ENCODE measurements at regions not wholly inside any gene's neighbourhood (a gene's known extent, or its start where the extent isn't known, plus 50 kb on each side); places are given as distances from the start of the nearest gene placed in this dataset.
"Not testable (repeated sequence)": the region's sequence is repeated elsewhere in the genome, so short reads cannot be mapped to it uniquely, and the experiment has no call there.

DNA sequence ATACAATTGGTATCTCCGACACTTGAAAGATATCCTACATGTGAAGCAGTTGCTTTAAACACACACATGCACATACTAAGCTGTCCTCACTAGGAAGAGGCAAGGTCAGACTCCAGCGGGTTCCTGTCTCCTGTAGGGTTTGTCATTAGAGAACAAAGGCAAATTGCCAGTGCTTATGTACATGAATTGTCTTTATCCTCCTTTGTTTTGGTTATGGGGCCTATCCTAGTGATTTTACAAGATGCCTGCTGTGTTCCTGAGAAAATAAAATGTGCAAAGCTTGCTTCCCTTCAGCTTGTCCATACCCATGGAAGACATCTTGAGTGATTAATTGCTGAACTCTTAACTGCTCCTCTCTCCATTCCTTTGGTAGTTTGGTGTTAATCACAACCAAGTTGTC is 86.7 kb upstream of the SLC39A10 start:
- no peak overlapping the region for H3K4me2 ChIP-seq
- TF ChIP-seq HEYL (CRISPR knock-in tag; IDR thresholded peaks at IDR 0.05) (no peak), CEBPB (IDR thresholded peaks at IDR 0.05) (no peak), FOSB (CRISPR knock-in tag; IDR thresholded peaks at IDR 0.05) (no peak), MYC (IDR thresholded peaks at IDR 0.05; ENCODE audit: borderline replicate concordance, low read length) (no peak), POLR2A (IDR thresholded peaks at IDR 0.05; ENCODE audit: low read length) (no peak), ZNF302 (CRISPR knock-in tag; IDR thresholded peaks at IDR 0.05) (no peak), FOSL2 (IDR thresholded peaks at IDR 0.05) (no peak), FOSL2 (CRISPR knock-in tag; IDR thresholded peaks at IDR 0.05) (no peak), RCOR1 (IDR thresholded peaks at IDR 0.05; ENCODE audit: low read depth, low read length) (no peak), MAFK (IDR thresholded peaks at IDR 0.05; ENCODE audit: partially characterized antibody) (no peak), HDAC2 (IDR thresholded peaks at IDR 0.05) (no peak), PHF8 (IDR thresholded peaks at IDR 0.05; ENCODE audit: borderline replicate concordance, low read depth) (no peak), NFE2L2 (conservative IDR thresholded peaks at IDR 0.05; ENCODE audit: low read length) (no peak), KDM5A (IDR thresholded peaks at IDR 0.05) (no peak)
- TF ChIP-seq, protein P1, sequence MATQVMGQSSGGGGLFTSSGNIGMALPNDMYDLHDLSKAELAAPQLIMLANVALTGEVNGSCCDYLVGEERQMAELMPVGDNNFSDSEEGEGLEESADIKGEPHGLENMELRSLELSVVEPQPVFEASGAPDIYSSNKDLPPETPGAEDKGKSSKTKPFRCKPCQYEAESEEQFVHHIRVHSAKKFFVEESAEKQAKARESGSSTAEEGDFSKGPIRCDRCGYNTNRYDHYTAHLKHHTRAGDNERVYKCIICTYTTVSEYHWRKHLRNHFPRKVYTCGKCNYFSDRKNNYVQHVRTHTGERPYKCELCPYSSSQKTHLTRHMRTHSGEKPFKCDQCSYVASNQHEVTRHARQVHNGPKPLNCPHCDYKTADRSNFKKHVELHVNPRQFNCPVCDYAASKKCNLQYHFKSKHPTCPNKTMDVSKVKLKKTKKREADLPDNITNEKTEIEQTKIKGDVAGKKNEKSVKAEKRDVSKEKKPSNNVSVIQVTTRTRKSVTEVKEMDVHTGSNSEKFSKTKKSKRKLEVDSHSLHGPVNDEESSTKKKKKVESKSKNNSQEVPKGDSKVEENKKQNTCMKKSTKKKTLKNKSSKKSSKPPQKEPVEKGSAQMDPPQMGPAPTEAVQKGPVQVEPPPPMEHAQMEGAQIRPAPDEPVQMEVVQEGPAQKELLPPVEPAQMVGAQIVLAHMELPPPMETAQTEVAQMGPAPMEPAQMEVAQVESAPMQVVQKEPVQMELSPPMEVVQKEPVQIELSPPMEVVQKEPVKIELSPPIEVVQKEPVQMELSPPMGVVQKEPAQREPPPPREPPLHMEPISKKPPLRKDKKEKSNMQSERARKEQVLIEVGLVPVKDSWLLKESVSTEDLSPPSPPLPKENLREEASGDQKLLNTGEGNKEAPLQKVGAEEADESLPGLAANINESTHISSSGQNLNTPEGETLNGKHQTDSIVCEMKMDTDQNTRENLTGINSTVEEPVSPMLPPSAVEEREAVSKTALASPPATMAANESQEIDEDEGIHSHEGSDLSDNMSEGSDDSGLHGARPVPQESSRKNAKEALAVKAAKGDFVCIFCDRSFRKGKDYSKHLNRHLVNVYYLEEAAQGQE (IDR thresholded peaks at IDR 0.05) = no peak
- ATAC-seq (no peak), FAIRE-seq (no peak), DNase-seq (ENCODE audit: low read depth in 1 of 2, low spot score in 1 of 2) (no peak)
- POLR2A ChIA-PET = interaction anchor here (1.2 kb wide), 1 partner anchor 87 kb away, joined by 4 read pairs; the partner anchor contains the start of gene SLC39A10
- H3K27ac ChIP-seq = peak overlapping the region in 1 of 2 experiments; percentile 56; a peak in 3 of 6 replicates
- H3K4me3 ChIP-seq = no peak overlapping the region
- CTCF ChIA-PET = interaction anchor here (1.0 kb wide), 1 partner anchor 50 kb away, joined by 3 read pairs; no protein-coding TSS in a partner anchor
- H3K4me1 ChIP-seq = peaks cover 31% of the 10 kb centered on the region
- H3K9me3 ChIP-seq = no peaks in the 10 kb centered on the region
- 83% methylated on average over 2 of the region's 2 CpGs for WGBS (ENCODE audit: missing lambda C conversion rate)

DNA sequence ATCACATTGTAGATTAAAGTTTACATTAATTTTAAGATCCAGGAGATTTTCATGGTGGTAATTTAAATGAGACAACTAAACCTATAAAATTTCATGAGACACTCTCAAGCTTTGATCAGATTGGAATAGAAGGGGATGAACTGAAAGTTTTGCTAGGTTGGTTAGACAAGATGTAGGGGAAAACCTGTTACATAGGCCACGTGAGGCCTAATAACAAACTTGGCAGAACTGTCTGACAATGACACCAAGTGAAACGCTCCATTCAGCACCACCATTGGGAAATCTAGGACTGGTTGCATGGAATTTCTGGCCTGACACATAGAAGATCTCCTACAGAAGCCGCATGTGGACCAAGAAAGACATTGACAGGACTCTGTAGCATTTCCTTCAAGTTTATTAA is 87.8 kb upstream of the SLC39A10 start:
- FAIRE-seq (no peak), DNase-seq (ENCODE audit: low read depth in 1 of 2, low spot score in 1 of 2) (no peak), ATAC-seq (no peak)
- Histone ChIP-seq H3K4me2 (no peak overlapping the region), H3K27ac (peak overlapping the region in 1 of 2 experiments; percentile 17; a peak in 3 of 6 replicates), H3K9me3 (no peaks in the 10 kb centered on the region), H3K4me1 (peaks cover 35% of the 10 kb centered on the region), H3K4me3 (no peak overlapping the region)
- no peak for TF ChIP-seq FOSL2 (IDR thresholded peaks at IDR 0.05)
- TF ChIP-seq FOSL2 (CRISPR knock-in tag; IDR thresholded peaks at IDR 0.05) = no peak
- TF ChIP-seq, protein P1 (IDR thresholded peaks at IDR 0.05) = no peak
- TF ChIP-seq, protein P2, sequence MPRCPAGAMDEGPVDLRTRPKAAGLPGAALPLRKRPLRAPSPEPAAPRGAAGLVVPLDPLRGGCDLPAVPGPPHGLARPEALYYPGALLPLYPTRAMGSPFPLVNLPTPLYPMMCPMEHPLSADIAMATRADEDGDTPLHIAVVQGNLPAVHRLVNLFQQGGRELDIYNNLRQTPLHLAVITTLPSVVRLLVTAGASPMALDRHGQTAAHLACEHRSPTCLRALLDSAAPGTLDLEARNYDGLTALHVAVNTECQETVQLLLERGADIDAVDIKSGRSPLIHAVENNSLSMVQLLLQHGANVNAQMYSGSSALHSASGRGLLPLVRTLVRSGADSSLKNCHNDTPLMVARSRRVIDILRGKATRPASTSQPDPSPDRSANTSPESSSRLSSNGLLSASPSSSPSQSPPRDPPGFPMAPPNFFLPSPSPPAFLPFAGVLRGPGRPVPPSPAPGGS (IDR thresholded peaks at IDR 0.05) = no peak
- ChIA-PET CTCF (interaction anchor here (0.9 kb wide), 1 partner anchor 71 kb away, joined by 3 read pairs; no protein-coding TSS in a partner anchor), POLR2A (no interaction called here)
- 85% methylated on average over 3 of the region's 3 CpGs for WGBS (ENCODE audit: missing lambda C conversion rate)

DNA sequence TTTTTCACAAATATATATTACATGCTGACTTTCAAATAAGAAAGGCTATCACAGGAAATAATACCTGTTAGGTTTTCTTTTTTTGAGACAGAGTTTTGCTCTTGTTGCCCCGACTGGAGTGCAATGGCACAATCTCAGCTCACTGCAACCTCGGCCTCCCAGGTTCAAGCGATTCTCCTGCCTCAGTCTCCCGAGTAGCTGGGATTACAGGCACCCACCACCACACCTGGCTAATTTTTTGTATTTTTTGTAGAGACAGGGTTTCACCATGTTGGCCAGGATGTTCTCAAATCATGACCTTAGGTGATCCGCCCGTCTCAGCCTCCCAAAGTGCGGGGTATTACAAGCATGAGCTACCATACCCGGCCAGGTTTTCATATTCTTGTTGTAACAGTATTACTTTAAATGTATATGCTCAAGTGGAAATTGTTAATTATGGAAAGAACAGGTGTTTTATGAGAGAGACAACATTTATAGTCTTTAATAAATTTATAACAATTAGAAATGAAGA is 92.3 kb upstream of the SLC39A10 start:
- FAIRE-seq; H3K4me3 ChIP-seq; ATAC-seq; H3K9me3 ChIP-seq; DNase-seq (ENCODE audit: low read depth in 1 of 2, low spot score in 1 of 2): not testable (repeated sequence)
- peak overlapping the region; percentile 74 to 86; a peak in 5 of 6 replicates for H3K27ac ChIP-seq
- peak overlapping the region; percentile 76 for H3K4me2 ChIP-seq
- WGBS (ENCODE audit: missing lambda C conversion rate) = 63% methylated on average over 8 of the region's 8 CpGs
- ChIA-PET CTCF (interaction anchor here (0.9 to 1.3 kb wide), 2 partner anchors 9 to 58 kb away, joined by 3 read pairs; no protein-coding TSS in a partner anchor), POLR2A (interaction anchor here (1.4 kb wide), 1 partner anchor 92 kb away, joined by 6 read pairs; the partner anchor contains the start of gene SLC39A10)
- peaks cover 68% of the 10 kb centered on the region for H3K4me1 ChIP-seq
